GM23248 (cell line): ENCODE measurements at regions not wholly inside any gene's neighbourhood (a gene's known extent, or its start where the extent isn't known, plus 50 kb on each side); places are given as distances from the start of the nearest gene placed in this dataset.

Experiments
- EZH2 ChIP-seq: fragments of 200-600 bp; sonication (generic); IDR thresholded peaks from 2 replicates; pipeline ENCODE4 v1.6.1; 2018; ENCODE audit warnings: antibody characterized with exemption, mild to moderate bottlenecking; ENCODE audit not compliant: insufficient read depth, poor library complexity, severe bottlenecking
- EZH2phosphoT487 ChIP-seq: fragments of 200-600 bp; sonication (generic); IDR thresholded peaks from 2 replicates; pipeline ENCODE4 v1.6.1; 2018; ENCODE audit warnings: antibody characterized with exemption, moderate library complexity, mild to moderate bottlenecking, low read depth; ENCODE audit not compliant: insufficient read depth

GRCh38 chr7:93773446-93773845 lies 117.1 kb downstream of the TFPI2 start:
- TF ChIP-seq EZH2: no peak
- TF ChIP-seq EZH2phosphoT487: no peak
